Loucy (cell line): ENCODE measurements at regions not wholly inside any gene's neighbourhood (a gene's known extent, or its start where the extent isn't known, plus 50 kb on each side); places are given as distances from the start of the nearest gene placed in this dataset.

Experiments used
- H2AFZ ChIP-seq: fragments of 200-600 bp; sonication (generic); 2 replicates; pipeline ENCODE4 v1.6.0; 2016; ENCODE audit warnings: antibody characterized with exemption, mild to moderate bottlenecking, low read length, moderate library complexity
- H3F3A ChIP-seq: fragments of 200-600 bp; 2 replicates; pipeline ENCODE4 v1.6.0; 2016; ENCODE audit warnings: antibody characterized with exemption, low read depth, mild to moderate bottlenecking
- H3K27me3 ChIP-seq: fragments of 200-600 bp; sonication (generic); 2 replicates; pipeline ENCODE4 v1.6.1; 2014; ENCODE audit warnings: low read length, mild to moderate bottlenecking; ENCODE audit not compliant: insufficient read depth, poor library complexity, severe bottlenecking
- H3K36me3 ChIP-seq: fragments of 200-600 bp; sonication (generic); 2 replicates; pipeline ENCODE4 v1.6.1; 2016; ENCODE audit warnings: low read length; ENCODE audit not compliant: insufficient read depth
- H3K4me1 ChIP-seq: fragments of 200-600 bp; sonication (generic); 2 replicates; pipeline ENCODE4 v1.5.1; 2014; ENCODE audit warnings: low read length, mild to moderate bottlenecking; ENCODE audit not compliant: insufficient read depth, poor library complexity, severe bottlenecking
- H3K4me2 ChIP-seq: fragments of 200-600 bp; sonication (generic); 2 replicates; pipeline ENCODE4 v1.6.0; 2014; ENCODE audit warnings: antibody characterized with exemption, low read length, low read depth, mild to moderate bottlenecking; ENCODE audit not compliant: poor library complexity, severe bottlenecking
- H3K4me3 ChIP-seq: fragments of 200-600 bp; sonication (generic); 2 replicates; pipeline ENCODE4 v1.5.1; 2014; ENCODE audit warnings: low read length, mild to moderate bottlenecking, mixed read lengths; ENCODE audit not compliant: poor library complexity, severe bottlenecking
- H3K79me2 ChIP-seq: fragments of 200-600 bp; sonication (generic); 2 replicates; pipeline ENCODE4 v1.6.1; 2014; ENCODE audit warnings: low read length; ENCODE audit not compliant: insufficient read depth
- H3K9ac ChIP-seq: fragments of 200-600 bp; sonication (generic); 2 replicates; pipeline ENCODE4 v1.6.0; 2014; ENCODE audit warnings: mild to moderate bottlenecking, low read depth, low read length, moderate library complexity; ENCODE audit not compliant: poor library complexity, severe bottlenecking
- H3K9me2 ChIP-seq: fragments of 200-600 bp; sonication (generic); replicated peaks from 2 replicates; pipeline ENCODE4 v1.6.1; 2016; ENCODE audit warnings: low read depth, low read length, mixed read lengths
- H3K9me3 ChIP-seq: fragments of 200-600 bp; sonication (generic); 2 replicates; pipeline ENCODE4 v1.6.1; 2014; ENCODE audit warnings: mild to moderate bottlenecking, antibody characterized with exemption, low read length, low read depth; ENCODE audit not compliant: insufficient read depth
- H4K20me1 ChIP-seq: fragments of 200-600 bp; sonication (generic); 2 replicates; pipeline ENCODE4 v1.6.0; 2014; ENCODE audit warnings: antibody characterized with exemption, low read length, mild to moderate bottlenecking; ENCODE audit not compliant: insufficient read depth, poor library complexity, severe bottlenecking
- EZH2phosphoT487 ChIP-seq: fragments of 200-600 bp; IDR thresholded peaks from 2 replicates; pipeline ENCODE4 v1.6.1; 2018; ENCODE audit warnings: antibody characterized with exemption, mild to moderate bottlenecking, moderate library complexity, borderline replicate concordance
- TF ChIP-seq, protein P1 (sequence below): fragments of 200-600 bp; sonication (generic); conservative IDR thresholded peaks from 2 replicates; pipeline ENCODE4 v1.5.1; 2014; ENCODE audit warnings: mild to moderate bottlenecking, antibody characterized with exemption, low read length

DNA sequence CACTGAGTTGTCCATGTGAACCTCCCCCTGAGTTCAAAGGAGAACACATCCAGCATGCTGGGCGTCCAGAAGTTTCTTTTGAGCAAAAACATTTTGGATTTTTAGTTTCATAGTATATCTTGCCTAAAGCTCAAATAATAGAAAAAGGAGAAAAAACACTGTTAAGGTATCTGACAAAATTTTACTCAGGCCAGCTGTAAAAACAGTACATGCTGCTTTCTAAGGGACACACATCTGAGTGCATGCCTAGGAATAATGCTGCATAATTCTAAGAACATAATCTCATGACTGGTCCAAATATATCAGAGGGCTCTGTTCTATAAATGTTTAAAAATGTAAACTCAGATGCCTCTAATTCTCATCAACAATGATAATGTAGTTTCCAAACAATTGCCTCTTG lies 561.3 kb upstream of the INTU start:
- Histone ChIP-seq H3K36me3 (no peaks in the 10 kb centered on the region), H3K9me2 (no peaks in the 10 kb centered on the region), H3K4me2 (no peak overlapping the region), H2AFZ (no peak overlapping the region), H3K27me3 (no peaks in the 10 kb centered on the region), H3K79me2 (no peaks in the 10 kb centered on the region), H3K4me1 (no peaks in the 10 kb centered on the region), H3K9me3 (no peaks in the 10 kb centered on the region), H4K20me1 (no peaks in the 10 kb centered on the region), H3F3A (no peaks in the 10 kb centered on the region), H3K9ac (no peak overlapping the region), H3K4me3 (no peak overlapping the region)
- no peak for TF ChIP-seq EZH2phosphoT487
- TF ChIP-seq, protein P1, sequence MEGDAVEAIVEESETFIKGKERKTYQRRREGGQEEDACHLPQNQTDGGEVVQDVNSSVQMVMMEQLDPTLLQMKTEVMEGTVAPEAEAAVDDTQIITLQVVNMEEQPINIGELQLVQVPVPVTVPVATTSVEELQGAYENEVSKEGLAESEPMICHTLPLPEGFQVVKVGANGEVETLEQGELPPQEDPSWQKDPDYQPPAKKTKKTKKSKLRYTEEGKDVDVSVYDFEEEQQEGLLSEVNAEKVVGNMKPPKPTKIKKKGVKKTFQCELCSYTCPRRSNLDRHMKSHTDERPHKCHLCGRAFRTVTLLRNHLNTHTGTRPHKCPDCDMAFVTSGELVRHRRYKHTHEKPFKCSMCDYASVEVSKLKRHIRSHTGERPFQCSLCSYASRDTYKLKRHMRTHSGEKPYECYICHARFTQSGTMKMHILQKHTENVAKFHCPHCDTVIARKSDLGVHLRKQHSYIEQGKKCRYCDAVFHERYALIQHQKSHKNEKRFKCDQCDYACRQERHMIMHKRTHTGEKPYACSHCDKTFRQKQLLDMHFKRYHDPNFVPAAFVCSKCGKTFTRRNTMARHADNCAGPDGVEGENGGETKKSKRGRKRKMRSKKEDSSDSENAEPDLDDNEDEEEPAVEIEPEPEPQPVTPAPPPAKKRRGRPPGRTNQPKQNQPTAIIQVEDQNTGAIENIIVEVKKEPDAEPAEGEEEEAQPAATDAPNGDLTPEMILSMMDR, result no peak

DNA sequence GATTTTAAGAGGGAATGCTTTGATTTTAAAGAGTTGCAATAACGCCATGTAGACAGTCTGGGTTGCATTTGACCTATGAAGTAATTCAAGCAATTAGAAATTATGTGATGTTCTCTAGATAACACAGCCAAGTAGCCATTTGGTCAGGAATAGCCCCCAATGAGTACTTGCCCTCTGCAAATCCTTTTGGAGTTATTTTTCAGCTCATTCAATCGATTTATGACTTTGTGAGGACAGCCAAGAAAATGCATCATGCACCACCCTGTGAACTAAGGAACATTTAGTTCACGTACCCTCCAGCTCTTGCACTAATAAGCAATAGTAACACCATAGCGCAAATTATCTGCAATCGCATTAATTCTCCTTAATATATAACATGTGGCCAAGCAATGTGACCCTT lies 552.6 kb upstream of the INTU start:
- no peaks in the 10 kb centered on the region for H4K20me1 ChIP-seq
- no peaks in the 10 kb centered on the region for H3K9me3 ChIP-seq
- H3K9ac ChIP-seq, result no peak overlapping the region
- no peaks in the 10 kb centered on the region for H3F3A ChIP-seq
- no peak for TF ChIP-seq EZH2phosphoT487
- TF ChIP-seq, protein P1, result no peak
- H3K4me1 ChIP-seq, result no peaks in the 10 kb centered on the region
- no peak overlapping the region for H3K4me3 ChIP-seq
- H3K27me3 ChIP-seq, result no peaks in the 10 kb centered on the region
- H3K79me2 ChIP-seq, result no peaks in the 10 kb centered on the region
- H2AFZ ChIP-seq, result no peak overlapping the region
- no peaks in the 10 kb centered on the region for H3K36me3 ChIP-seq
- H3K4me2 ChIP-seq, result no peak overlapping the region
- H3K9me2 ChIP-seq, result no peaks in the 10 kb centered on the region

- Histone ChIP-seq H3K9me3 (no peaks in the 10 kb centered on the region), H3F3A (no peaks in the 10 kb centered on the region), H3K27me3 (no peaks in the 10 kb centered on the region), H3K4me1 (no peaks in the 10 kb centered on the region), H2AFZ (no peak overlapping the region), H4K20me1 (no peaks in the 10 kb centered on the region), H3K4me2 (no peak overlapping the region), H3K36me3 (no peaks in the 10 kb centered on the region), H3K9ac (no peak overlapping the region), H3K4me3 (no peak overlapping the region), H3K9me2 (no peaks in the 10 kb centered on the region), H3K79me2 (no peaks in the 10 kb centered on the region)
- TF ChIP-seq, protein P1, result no peak
- no peak for TF ChIP-seq EZH2phosphoT487
These were observed 551.7 kb upstream of the INTU start for GRCh38 chr4:127081041-127081440.
